Adrenal gland (tissue), 5 donors: ENCODE measurements at regions not wholly inside any gene's neighbourhood (a gene's known extent, or its start where the extent isn't known, plus 50 kb on each side); places are given as distances from the start of the nearest gene placed in this dataset.

Source experiments
- POLR2A ChIP-seq, 2 donors: fragments of 450-650 bp; IDR thresholded peaks; one replicate each; pipeline ENCODE4 v1.6.1; 2017; ENCODE audit warnings: antibody characterized with exemption in 2 of 2, mild to moderate bottlenecking in 2 of 2, moderate library complexity in 1 of 2
- TF ChIP-seq, protein P1 (sequence below), 6 experiments: fragments of 450-650 bp in 4 of 6; fragments of 200-600 bp in 2 of 6; sonication (generic) in 1 of 6; IDR thresholded peaks; 1 replicate in 5 of 6; 2 replicates in 1 of 6; pipeline versions ENCODE4 v1.5.1 to v1.8.0; 2016 to 2021; ENCODE audit warnings: antibody characterized with exemption in 6 of 6, mild to moderate bottlenecking in 2 of 6, moderate library complexity in 1 of 6
- donor health status: DM: no; HTN: no; CAD: no.

DNA sequence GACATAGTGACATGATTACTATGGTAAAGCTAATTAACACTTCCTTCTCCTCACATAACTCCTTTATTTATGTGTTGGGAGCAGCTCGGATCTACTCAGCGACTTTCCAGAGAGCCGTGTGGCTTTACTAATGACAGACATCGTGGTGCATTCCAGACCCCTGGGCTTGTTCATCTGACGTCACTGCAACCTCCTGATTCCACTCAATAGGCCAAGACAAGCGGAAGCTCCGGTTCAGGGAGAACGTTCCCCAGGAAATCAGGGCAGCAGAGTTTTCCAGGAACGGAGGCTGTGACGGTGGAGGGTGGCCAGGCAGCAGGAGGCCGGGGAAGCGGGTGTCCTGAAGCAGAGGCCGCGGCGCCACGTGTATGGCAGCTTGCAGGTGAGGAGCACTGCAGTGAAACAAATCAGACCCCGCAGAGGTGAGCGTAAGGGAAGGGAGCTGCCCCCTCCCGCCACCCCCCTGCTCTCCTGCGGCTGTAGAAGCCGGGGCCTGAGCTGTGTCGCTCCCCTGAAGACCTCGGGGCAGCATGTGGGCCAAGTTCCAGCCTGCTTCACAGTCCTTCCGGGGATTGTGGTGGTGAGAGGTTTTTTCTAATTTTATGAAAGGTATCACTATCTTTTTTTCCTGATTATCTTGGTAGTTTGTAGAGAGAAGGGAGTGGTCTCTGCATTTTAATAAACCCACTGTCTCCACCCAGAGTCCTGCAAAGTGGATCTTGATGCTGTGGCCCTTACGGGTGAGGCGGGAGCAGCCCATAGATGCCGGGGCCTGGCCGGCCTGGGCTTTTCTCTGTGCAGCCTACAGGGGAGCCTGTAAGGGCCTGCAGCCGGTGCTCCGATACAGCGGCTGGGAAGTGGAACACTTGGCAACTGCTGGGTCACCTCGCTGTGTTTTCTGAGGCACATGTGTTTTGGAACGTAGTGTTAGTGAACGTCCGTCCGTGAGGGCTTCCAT is 220.4 kb upstream of the IRX4 start:
- TF ChIP-seq, protein P1, sequence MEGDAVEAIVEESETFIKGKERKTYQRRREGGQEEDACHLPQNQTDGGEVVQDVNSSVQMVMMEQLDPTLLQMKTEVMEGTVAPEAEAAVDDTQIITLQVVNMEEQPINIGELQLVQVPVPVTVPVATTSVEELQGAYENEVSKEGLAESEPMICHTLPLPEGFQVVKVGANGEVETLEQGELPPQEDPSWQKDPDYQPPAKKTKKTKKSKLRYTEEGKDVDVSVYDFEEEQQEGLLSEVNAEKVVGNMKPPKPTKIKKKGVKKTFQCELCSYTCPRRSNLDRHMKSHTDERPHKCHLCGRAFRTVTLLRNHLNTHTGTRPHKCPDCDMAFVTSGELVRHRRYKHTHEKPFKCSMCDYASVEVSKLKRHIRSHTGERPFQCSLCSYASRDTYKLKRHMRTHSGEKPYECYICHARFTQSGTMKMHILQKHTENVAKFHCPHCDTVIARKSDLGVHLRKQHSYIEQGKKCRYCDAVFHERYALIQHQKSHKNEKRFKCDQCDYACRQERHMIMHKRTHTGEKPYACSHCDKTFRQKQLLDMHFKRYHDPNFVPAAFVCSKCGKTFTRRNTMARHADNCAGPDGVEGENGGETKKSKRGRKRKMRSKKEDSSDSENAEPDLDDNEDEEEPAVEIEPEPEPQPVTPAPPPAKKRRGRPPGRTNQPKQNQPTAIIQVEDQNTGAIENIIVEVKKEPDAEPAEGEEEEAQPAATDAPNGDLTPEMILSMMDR (IDR thresholded peaks at IDR 0.05), result no peak
- TF ChIP-seq POLR2A (IDR thresholded peaks at IDR 0.05), result no peak
